SK-N-SH (cell line): ENCODE measurements at regions not wholly inside any gene's neighbourhood (a gene's known extent, or its start where the extent isn't known, plus 50 kb on each side); places are given as distances from the start of the nearest gene placed in this dataset.

Experiments used
- CTCF ChIA-PET: fragments of 300-600, 350-600 bp; formaldehyde crosslinking; extraction: SDS; loops from one replicate; lab custom pipeline; 2021; lab: Yijun Ruan, JAX
- POLR2A ChIA-PET: fragments of 350-600 bp; sonication (Branson Sonifier 250); formaldehyde crosslinking; extraction: SDS; loops from one replicate; lab custom pipeline; 2020; ENCODE audit warnings: antibody characterized with exemption, inconsistent platforms; lab: Yijun Ruan, JAX
- DNase-seq: peaks from one replicate; pipeline ENCODE4 v3.0.0; 2012
- H2AFZ ChIP-seq: fragments of 200-600 bp; sonication (generic); 2 replicates; pipeline ENCODE4 v1.8.1; 2016; ENCODE audit warnings: antibody characterized with exemption, mild to moderate bottlenecking, low read depth
- H3F3A ChIP-seq: fragments of 200-600 bp; sonication (generic); replicated peaks from 2 replicates; pipeline ENCODE3; 2016; ENCODE audit warnings: antibody characterized with exemption, mild to moderate bottlenecking; ENCODE audit not compliant: insufficient read depth
- H3K27ac ChIP-seq, 2 experiments: fragments of 200-500 bp in 1 of 2; fragments of 200-600 bp in 1 of 2; sonication (Bioruptor generic) in 1 of 2; sonication (generic), shearing (Covaris generic) in 1 of 2; 2 replicates each; pipeline versions ENCODE4 v1.5.1 to v1.6.1; 2014 to 2016; ENCODE audit warnings: low read depth in 2 of 2, inconsistent platforms in 1 of 2, low read length in 1 of 2, mild to moderate bottlenecking in 1 of 2, mixed read lengths in 1 of 2
- H3K27me3 ChIP-seq: fragments of 200-600 bp; sonication (generic), shearing (Covaris generic); 2 replicates; pipeline ENCODE4 v1.6.1; 2016; ENCODE audit warnings: mixed run types; ENCODE audit not compliant: insufficient read depth
- H3K36me3 ChIP-seq, 2 experiments: fragments of 200-500 bp in 1 of 2; fragments of 200-600 bp in 1 of 2; sonication (Bioruptor generic) in 1 of 2; sonication (generic) in 1 of 2; replicated peaks in 1 of 2; 2 replicates each; pipeline versions ENCODE3 to v1.5.1; 2014 to 2016; ENCODE audit warnings: low read length in 1 of 2, mild to moderate bottlenecking in 1 of 2; ENCODE audit not compliant: insufficient read depth in 2 of 2, control insufficient read depth in 1 of 2
- H3K4me1 ChIP-seq, 2 experiments: fragments of 200-500 bp in 1 of 2; fragments of 200-600 bp in 1 of 2; sonication (Bioruptor generic) in 1 of 2; sonication (generic), shearing (Covaris generic) in 1 of 2; 2 replicates each; pipeline versions ENCODE4 v1.5.1 to v1.6.1; 2014 to 2016; ENCODE audit warnings: low read depth in 1 of 2, low read length in 1 of 2, mixed run types in 1 of 2; ENCODE audit not compliant: insufficient read depth in 2 of 2, control insufficient read depth in 1 of 2
- H3K4me2 ChIP-seq: fragments of 200-600 bp; sonication (generic), shearing (Covaris generic); 2 replicates; pipeline ENCODE4 v1.6.1; 2017; ENCODE audit warnings: mixed run types
- H3K4me3 ChIP-seq, 2 experiments: fragments of 200-500 bp in 1 of 2; fragments of 200-600 bp in 1 of 2; sonication (Bioruptor generic) in 1 of 2; sonication (generic), shearing (Covaris generic) in 1 of 2; 2 replicates each; pipeline versions ENCODE4 v1.5.1 to v1.8.1; 2014 to 2016; ENCODE audit warnings: low read depth in 2 of 2, inconsistent platforms in 1 of 2, low read length in 1 of 2, mild to moderate bottlenecking in 1 of 2, mixed read lengths in 1 of 2, moderate library complexity in 1 of 2
- H3K79me2 ChIP-seq: fragments of 200-600 bp; sonication (generic); 2 replicates; pipeline ENCODE4 v1.8.1; 2017; ENCODE audit warnings: mild to moderate bottlenecking; ENCODE audit not compliant: insufficient read depth
- H3K9ac ChIP-seq: fragments of 200-600 bp; sonication (generic); 2 replicates; pipeline ENCODE4 v1.6.1; 2017; ENCODE audit warnings: mixed run types
- H3K9me2 ChIP-seq: fragments of 200-600 bp; sonication (generic); 2 replicates; pipeline ENCODE4 v1.6.1; 2017; ENCODE audit warnings: mixed run types
- H3K9me3 ChIP-seq: fragments of 200-600 bp; sonication (generic); 2 replicates; pipeline ENCODE4 v1.6.1; 2017; ENCODE audit warnings: mixed run types, mild to moderate bottlenecking, moderate library complexity
- H4K20me1 ChIP-seq: fragments of 200-600 bp; sonication (generic); 2 replicates; pipeline ENCODE4 v1.6.1; 2017; ENCODE audit warnings: mild to moderate bottlenecking, mixed run types; ENCODE audit not compliant: insufficient read depth
- CHD2 ChIP-seq: fragments of 150-350 bp; IDR thresholded peaks from 2 replicates; pipeline ENCODE4 v1.6.1; 2018; ENCODE audit warnings: low read length; ENCODE audit not compliant: partially characterized antibody
- ELF1 ChIP-seq: IDR thresholded peaks from 2 replicates; pipeline ENCODE4 v1.4.0; 2012
- EP300 ChIP-seq, 2 experiments: IDR thresholded peaks; 2 replicates each; pipeline versions ENCODE4 v1.4.0 to v1.6.1; 2012; ENCODE audit warnings: borderline replicate concordance in 1 of 2, low read depth in 1 of 2, low read length in 1 of 2
- FOSL2 ChIP-seq: IDR thresholded peaks from 2 replicates; pipeline ENCODE4 v1.4.0; 2012; ENCODE audit warnings: low read depth, mild to moderate bottlenecking, moderate library complexity, borderline replicate concordance
- FOXJ3 ChIP-seq: sonication (generic); formaldehyde crosslinking; IDR thresholded peaks from 2 replicates; pipeline ENCODE4 v1.5.1; 2020; ENCODE audit warnings: mild to moderate bottlenecking, missing genetic modification reagents
- GABPA ChIP-seq: IDR thresholded peaks from 2 replicates; pipeline ENCODE4 v1.4.0; 2012; ENCODE audit warnings: low read depth, mild to moderate bottlenecking
- GATA2 ChIP-seq: sonication (generic); formaldehyde crosslinking; IDR thresholded peaks from 2 replicates; pipeline ENCODE4 v1.5.0; 2020; ENCODE audit warnings: mild to moderate bottlenecking, missing genetic modification reagents
- JUND ChIP-seq: IDR thresholded peaks from 2 replicates; pipeline ENCODE4 v1.4.0; 2012
- NFIC ChIP-seq: IDR thresholded peaks from 2 replicates; pipeline ENCODE4 v1.4.0; 2012; ENCODE audit warnings: borderline replicate concordance
- RFX5 ChIP-seq: IDR thresholded peaks from 2 replicates; pipeline ENCODE4 v1.6.1; 2012; ENCODE audit warnings: mild to moderate bottlenecking, improper control_type of control experiment, low read length
- SMC3 ChIP-seq: IDR thresholded peaks from 2 replicates; pipeline ENCODE4 v1.6.1; 2012; ENCODE audit warnings: low read depth, low read length, improper control_type of control experiment
- TAF1 ChIP-seq: IDR thresholded peaks from 2 replicates; pipeline ENCODE4 v1.6.1; 2012; ENCODE audit warnings: low read depth, mild to moderate bottlenecking, low read length, moderate library complexity, borderline replicate concordance
- USF1 ChIP-seq: IDR thresholded peaks from 2 replicates; pipeline ENCODE4 v1.4.0; 2012; ENCODE audit warnings: low read depth, borderline replicate concordance
- USF2 ChIP-seq: fragments of 150-350 bp; IDR thresholded peaks from 2 replicates; pipeline ENCODE4 v1.6.1; 2017; ENCODE audit warnings: antibody characterized with exemption, low read length, low read depth, borderline replicate concordance
- WGBS: methylation state at CpG from one replicate; pipeline ENCODE4 v1.1.6; 2017; ENCODE audit warnings: low lambda C conversion rate; 5-methylcytosine and 5-hydroxymethylcytosine counted together
- TF ChIP-seq, protein P1 (sequence below): fragments of 150-350 bp; IDR thresholded peaks from 2 replicates; pipeline ENCODE4 v1.6.1; 2016; ENCODE audit warnings: mild to moderate bottlenecking, low read depth, low read length
- TF ChIP-seq, protein P2 (sequence below): fragments of 200-600 bp; sonication (generic); IDR thresholded peaks from 2 replicates; pipeline ENCODE4 v1.6.1; 2017; ENCODE audit warnings: antibody characterized with exemption, mild to moderate bottlenecking, moderate library complexity

DNA sequence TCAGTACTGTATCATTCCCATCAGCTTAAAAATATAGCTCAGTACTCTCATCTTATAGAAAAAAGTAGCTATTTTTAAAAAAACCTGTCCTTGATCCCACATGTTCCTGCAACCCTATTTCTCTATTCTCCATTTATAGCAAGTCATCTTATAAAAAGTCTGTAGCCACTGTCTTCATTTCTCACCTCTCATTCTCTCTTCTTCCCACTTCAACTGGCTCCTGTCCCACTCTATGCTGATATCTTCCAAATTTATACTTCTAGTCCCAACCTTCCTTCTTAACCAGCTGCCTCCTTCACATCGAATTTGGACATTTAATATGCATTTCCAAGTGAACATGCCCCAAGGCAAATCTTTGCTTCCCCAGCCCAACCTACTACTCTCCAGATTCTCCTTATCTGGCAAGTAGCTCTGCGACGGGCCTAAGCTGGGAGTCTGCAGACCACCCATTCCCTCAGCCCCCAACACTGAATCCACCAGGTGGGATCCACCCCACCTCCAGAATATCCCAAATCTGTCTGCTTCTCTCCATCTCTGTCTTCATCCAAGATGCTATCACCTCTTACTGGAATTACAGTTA is 52.0 kb upstream of the TANC2 start:
- CTCF ChIA-PET: no interaction called here

GRCh38 chr17:62912363-62912762 is 53.7 kb upstream of the TANC2 start:
- no peak overlapping the region for H3K27ac ChIP-seq
- H2AFZ ChIP-seq: no peak overlapping the region
- 72% methylated on average over 4 of the region's 4 CpGs for WGBS
- H3K9me2 ChIP-seq: no peaks in the 10 kb centered on the region
- no peaks in the 10 kb centered on the region for H3K27me3 ChIP-seq
- TF ChIP-seq USF1 (no peak), ELF1 (no peak), FOXJ3 (CRISPR knock-in tag) (no peak), GABPA (no peak), GATA2 (no peak), RFX5 (no peak), TAF1 (no peak), NFIC (no peak), CHD2 (no peak), USF2 (no peak), SMC3 (no peak), JUND (no peak), FOSL2 (no peak)
- TF ChIP-seq, protein P1, sequence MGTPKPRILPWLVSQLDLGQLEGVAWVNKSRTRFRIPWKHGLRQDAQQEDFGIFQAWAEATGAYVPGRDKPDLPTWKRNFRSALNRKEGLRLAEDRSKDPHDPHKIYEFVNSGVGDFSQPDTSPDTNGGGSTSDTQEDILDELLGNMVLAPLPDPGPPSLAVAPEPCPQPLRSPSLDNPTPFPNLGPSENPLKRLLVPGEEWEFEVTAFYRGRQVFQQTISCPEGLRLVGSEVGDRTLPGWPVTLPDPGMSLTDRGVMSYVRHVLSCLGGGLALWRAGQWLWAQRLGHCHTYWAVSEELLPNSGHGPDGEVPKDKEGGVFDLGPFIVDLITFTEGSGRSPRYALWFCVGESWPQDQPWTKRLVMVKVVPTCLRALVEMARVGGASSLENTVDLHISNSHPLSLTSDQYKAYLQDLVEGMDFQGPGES: no peak
- TF ChIP-seq, protein P2, sequence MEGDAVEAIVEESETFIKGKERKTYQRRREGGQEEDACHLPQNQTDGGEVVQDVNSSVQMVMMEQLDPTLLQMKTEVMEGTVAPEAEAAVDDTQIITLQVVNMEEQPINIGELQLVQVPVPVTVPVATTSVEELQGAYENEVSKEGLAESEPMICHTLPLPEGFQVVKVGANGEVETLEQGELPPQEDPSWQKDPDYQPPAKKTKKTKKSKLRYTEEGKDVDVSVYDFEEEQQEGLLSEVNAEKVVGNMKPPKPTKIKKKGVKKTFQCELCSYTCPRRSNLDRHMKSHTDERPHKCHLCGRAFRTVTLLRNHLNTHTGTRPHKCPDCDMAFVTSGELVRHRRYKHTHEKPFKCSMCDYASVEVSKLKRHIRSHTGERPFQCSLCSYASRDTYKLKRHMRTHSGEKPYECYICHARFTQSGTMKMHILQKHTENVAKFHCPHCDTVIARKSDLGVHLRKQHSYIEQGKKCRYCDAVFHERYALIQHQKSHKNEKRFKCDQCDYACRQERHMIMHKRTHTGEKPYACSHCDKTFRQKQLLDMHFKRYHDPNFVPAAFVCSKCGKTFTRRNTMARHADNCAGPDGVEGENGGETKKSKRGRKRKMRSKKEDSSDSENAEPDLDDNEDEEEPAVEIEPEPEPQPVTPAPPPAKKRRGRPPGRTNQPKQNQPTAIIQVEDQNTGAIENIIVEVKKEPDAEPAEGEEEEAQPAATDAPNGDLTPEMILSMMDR: no peak
- H3K36me3 ChIP-seq: no peaks in the 10 kb centered on the region
- no peak for DNase-seq
- H3F3A ChIP-seq: no peaks in the 10 kb centered on the region
- no peaks in the 10 kb centered on the region for H3K9me3 ChIP-seq
- no peak overlapping the region for H3K9ac ChIP-seq
- ChIA-PET POLR2A (no interaction called here), CTCF (no interaction called here)
- no peak overlapping the region for H3K4me3 ChIP-seq
- H3K4me1 ChIP-seq: peaks cover 0 to 2% of the 10 kb centered on the region in 2 experiments; a peak in 1 of 4 replicates
- H4K20me1 ChIP-seq: no peaks in the 10 kb centered on the region
- no peaks in the 10 kb centered on the region for H3K79me2 ChIP-seq
- H3K4me2 ChIP-seq: no peak overlapping the region

More for the DNA sequence above, 52.0 kb upstream of the TANC2 start:
- no peaks in the 10 kb centered on the region for H3K27me3 ChIP-seq
- no peaks in the 10 kb centered on the region for H3F3A ChIP-seq
- no peak for DNase-seq
- H3K9ac ChIP-seq: no peak overlapping the region
- no peak overlapping the region for H3K27ac ChIP-seq
- POLR2A ChIA-PET: no interaction called here
- no peak overlapping the region for H3K4me3 ChIP-seq
- 77% methylated on average over 3 of the region's 3 CpGs for WGBS
- H3K36me3 ChIP-seq: no peaks in the 10 kb centered on the region
- H2AFZ ChIP-seq: no peak overlapping the region
- no peak overlapping the region for H3K4me2 ChIP-seq
- H3K9me3 ChIP-seq: no peaks in the 10 kb centered on the region
- no peaks in the 10 kb centered on the region for H3K9me2 ChIP-seq
- no peak for TF ChIP-seq EP300 (IDR thresholded peaks at IDR 0.05; ENCODE audit: borderline replicate concordance in 1 of 2, low read depth in 1 of 2, low read length in 1 of 2)
- no peaks in the 10 kb centered on the region for H4K20me1 ChIP-seq
- H3K4me1 ChIP-seq: peaks cover 0 to 2% of the 10 kb centered on the region in 2 experiments; a peak in 1 of 4 replicates
- H3K79me2 ChIP-seq: no peaks in the 10 kb centered on the region
